CD4-positive, alpha-beta T cell treated with Interleukin-6 for 4 hours (primary cell): ENCODE measurements at regions not wholly inside any gene's neighbourhood (a gene's known extent, or its start where the extent isn't known, plus 50 kb on each side); places are given as distances from the start of the nearest gene placed in this dataset.
"Not testable (repeated sequence)": the region's sequence is repeated elsewhere in the genome, so short reads cannot be mapped to it uniquely, and the experiment has no call there.

ENCODE experiments used
- DNase-seq: peaks from one replicate; pipeline ENCODE4 v3.0.0-alpha.2; 2020; ENCODE audit warnings: mixed read lengths

DNA sequence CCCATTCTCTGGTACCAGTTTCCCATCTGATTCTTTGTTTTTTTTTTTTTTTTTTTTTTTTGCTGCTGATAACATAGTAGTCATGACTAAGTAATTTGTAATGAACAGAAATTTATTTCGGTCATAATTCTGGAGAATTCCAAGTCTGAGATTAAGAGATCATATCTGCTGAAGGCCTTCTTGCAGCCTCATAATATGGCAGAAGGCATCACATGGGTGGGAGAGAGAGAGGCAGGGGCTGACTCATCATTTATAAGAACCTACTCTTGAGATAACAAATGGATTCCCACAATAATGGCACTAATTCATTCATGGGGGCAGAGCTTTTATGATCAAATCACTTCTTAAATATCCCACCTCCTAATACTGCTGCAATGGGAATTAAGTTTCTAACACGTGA is 1034.3 kb downstream of the STIM2 start:
- no peak for DNase-seq

GRCh38 chr4:27908356-27908755 is 1047.7 kb downstream of the STIM2 start:
- DNase-seq, result no peak

- DNase-seq, result no peak
These were observed 1049.6 kb downstream of the STIM2 start for GRCh38 chr4:27910227-27910626.

GRCh38 chr4:27911047-27911446 is 1050.4 kb downstream of the STIM2 start:
- no peak for DNase-seq

DNA sequence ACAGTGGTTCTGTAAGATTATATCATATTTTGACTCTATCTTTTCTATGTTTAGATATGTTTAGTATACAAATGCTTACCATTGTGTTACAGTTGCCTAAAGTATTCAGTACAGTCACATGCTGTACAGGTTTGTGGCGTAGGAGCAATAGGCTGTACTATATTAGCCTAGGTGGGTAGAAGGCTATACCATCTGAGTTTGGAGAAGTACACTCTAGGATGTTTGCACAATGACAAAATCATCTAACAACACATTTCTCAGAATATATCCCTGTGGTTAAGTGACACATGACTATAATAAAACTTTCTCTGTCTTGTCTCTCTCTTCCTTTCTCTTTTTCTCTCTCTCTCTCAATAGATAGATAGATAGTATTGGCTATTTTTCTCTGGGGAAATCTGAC is 1053.1 kb downstream of the STIM2 start:
- DNase-seq, result no peak

DNA sequence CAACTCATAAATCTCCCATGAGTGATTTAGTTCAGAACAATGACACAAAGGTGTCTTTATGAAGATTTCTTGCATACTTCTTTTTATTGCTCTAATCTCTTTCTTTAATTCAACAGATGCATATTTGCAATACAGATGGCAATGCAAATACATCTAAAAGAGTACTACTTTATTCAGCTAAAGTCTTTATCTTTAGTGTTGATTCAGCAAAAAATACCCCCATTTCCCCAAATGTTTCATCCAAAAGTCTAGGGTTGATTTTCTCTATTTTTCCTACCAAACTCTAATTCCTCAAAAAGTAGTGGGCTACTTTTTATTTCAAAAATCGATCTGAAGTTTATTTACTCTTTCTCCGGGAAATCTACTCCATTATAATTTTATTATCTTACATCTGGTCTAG is 1055.2 kb downstream of the STIM2 start:
- DNase-seq, result no peak

DNA sequence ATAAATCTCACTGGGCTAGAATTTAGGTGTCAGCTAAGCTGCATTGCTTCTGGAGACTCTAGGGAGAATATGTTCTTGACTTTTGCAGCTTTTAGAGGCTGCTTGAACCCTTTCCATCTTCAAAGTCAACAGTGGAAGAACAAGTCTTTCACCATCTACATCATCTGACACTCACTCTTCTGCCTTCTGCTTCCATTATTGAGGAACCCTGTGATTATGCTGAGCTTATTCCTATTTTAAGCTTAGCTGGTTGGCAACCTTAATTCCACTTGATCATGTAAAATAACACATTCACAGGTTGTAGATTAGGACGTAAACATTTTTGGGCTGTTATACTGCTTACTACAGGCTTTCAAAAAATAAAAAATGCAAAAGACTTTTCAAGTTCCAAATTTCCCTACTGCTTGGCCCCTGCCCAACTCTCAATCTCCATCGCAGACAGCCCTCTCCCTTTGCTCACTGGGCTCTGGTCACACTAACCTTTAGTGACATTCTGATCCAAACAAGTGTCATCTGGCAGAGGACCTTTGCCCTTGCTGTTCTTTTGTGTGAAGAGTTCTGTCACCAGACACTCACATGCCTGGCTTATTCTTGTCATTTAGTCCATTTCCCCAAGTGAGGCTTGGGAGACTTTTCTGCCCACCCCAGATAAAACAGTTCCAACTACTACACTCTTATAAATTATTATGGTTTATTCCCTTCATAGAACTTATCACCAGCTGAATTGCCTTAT is 1056.0 kb downstream of the STIM2 start:
- DNase-seq, result no peak

- no peak for DNase-seq
These were observed 1056.7 kb downstream of the STIM2 start for GRCh38 chr4:27917381-27917780.

GRCh38 chr4:27921231-27921630 is 1060.6 kb downstream of the STIM2 start:
- DNase-seq, result no peak

- DNase-seq, result no peak
These were observed 1068.3 kb downstream of the STIM2 start for GRCh38 chr4:27928761-27929540.

- no peak for DNase-seq
These were observed 1069.7 kb downstream of the STIM2 start for GRCh38 chr4:27930291-27930690.

- no peak for DNase-seq
These were observed 1070.3 kb downstream of the STIM2 start for GRCh38 chr4:27930976-27931375.

GRCh38 chr4:27931584-27931983 is 1070.9 kb downstream of the STIM2 start:
- no peak for DNase-seq

DNA sequence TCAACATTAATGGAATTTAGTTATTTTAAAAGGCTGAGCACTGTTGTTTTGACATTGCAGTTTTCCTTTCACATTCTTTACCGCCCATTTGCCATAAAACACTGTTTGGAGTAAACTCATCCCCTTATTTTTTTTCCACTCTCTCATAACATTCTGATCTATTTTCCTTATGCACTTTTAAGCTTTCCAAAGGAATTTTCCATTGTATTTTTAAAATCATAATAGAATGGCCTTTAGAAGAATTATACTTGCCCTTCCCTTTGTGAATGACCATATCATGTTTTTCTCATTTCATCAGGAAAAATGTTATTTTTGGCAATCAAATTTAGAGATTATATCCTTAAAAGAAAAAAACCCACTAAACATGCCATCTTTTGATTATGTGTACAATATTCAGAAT is 1074.2 kb downstream of the STIM2 start:
- no peak for DNase-seq

DNA sequence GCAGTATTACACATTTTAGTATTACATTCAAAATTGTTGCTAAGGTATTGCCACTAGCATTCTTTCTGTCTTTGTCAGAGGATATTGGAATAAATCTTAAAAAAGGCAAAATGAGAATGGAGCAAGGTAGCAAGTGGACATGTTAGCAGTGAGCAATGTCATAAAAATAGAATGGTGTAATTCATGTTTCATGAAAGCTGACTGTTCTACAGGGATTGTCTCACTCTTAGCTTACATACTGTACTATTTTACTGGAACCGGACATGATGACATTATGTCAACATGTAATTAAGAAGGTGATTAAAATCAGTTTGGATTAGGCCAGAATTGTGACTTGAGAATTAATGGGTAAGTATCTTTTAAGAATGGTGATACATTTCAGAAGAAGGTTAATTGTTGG is 1086.2 kb downstream of the STIM2 start:
- no peak for DNase-seq

GRCh38 chr4:27947302-27947701 is 1086.7 kb downstream of the STIM2 start:
- no peak for DNase-seq

DNA sequence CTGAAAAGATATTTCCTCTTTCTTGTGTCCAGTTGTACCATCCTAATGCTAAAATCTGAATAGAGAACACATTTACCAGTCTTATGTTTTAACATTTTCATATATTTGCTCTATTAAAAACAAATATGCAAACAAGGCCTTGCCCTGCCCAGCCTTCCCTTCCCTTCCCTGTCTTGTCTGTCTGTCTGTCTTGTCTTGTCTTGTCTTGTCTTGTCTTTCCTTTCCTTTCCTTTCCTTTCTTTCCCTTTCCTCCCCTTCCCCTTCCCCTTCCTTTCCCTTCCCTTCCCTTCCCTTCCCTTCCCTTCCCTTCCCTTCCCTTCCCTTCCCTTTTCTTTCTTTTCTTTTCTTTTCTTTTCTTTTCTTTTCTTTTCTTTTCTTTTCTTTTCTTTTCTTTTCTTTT is 1103.5 kb downstream of the STIM2 start:
- DNase-seq, result no peak

DNA sequence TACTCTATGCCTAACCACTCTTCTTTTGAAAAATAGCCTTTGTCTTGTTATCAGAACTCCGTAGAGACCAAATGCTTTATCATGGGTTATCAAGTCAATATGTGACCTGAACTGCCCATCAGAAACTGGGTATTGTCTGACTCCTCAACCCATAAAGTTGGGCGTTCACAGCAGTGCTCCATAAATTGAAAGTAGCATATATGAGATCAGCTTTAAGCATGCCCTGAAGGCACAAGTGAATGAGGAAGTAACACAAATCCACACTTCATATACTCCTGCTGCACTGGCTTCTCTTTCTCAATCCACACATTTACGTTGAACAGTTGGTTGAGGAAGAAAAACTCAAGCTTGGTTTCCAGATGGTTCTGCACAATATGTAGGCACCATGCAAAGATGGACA is 1106.0 kb downstream of the STIM2 start:
- DNase-seq, result no peak

- no peak for DNase-seq
These were observed 1112.4 kb downstream of the STIM2 start for GRCh38 chr4:27973056-27973455.

GRCh38 chr4:27973700-27974099 is 1113.1 kb downstream of the STIM2 start:
- no peak for DNase-seq

- DNase-seq, result no peak
These were observed 1113.7 kb downstream of the STIM2 start for GRCh38 chr4:27974339-27974738.

- not testable (repeated sequence) for DNase-seq
These were observed 1114.2 kb downstream of the STIM2 start for GRCh38 chr4:27974881-27975280.

DNA sequence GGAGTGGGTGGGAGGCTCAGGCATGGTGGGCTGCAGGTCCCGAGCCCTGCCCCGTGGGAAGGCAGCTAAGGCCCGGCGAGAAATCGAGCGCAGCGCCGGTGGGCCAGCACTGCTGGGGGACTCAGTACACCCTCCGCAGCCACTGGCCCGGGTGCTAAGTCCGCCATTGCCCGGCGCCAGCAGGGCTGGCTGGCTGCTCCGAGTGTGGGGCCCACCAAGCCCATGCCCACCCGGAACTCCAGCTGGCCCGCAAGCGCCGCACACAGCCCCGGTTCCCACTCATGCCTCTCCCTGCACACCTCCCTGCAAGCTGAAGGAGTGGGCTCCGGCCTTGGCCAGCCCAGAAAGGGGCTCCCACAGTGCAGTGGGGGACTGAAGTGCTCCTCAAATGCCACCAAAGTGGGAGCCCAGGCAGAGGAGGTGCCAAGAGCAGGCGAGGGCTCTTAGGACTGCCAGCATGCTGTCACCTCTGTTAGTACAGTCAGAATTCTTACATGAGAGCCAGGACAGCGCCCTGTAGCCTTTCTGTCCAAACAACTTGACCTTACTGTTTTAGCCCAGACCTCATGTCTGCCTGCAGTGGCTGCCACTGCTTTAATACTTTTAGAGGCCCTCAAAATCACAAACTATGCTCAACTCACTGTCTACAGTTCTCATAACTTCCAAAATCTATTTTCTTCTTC is 1117.9 kb downstream of the STIM2 start:
- not testable (repeated sequence) for DNase-seq

DNA sequence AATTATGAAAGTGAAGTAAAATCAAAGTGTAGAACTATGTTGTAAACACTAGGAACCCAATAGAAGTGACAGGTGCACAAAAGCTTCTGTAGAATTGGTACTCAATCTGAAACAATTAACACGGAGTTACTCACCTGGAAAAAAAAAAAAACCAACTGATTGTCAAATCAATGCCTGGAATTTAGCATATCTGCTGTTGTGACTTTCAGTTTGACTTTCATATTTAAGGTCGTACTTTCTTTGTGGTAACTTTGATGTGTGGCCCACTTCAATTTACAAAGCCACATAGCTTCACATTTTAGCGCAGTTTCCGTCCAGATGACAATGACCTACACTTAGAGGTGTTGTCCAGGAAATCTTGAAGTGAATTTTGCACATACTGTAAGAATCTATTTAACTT is 1124.9 kb downstream of the STIM2 start:
- no peak for DNase-seq
